H9 (cell line): ENCODE measurements at regions not wholly inside any gene's neighbourhood (a gene's known extent, or its start where the extent isn't known, plus 50 kb on each side); places are given as distances from the start of the nearest gene placed in this dataset.

Experiments
- DNase-seq: peaks from one replicate; pipeline ENCODE4 v3.0.0-alpha.2; 2017
- H2AFZ ChIP-seq: one replicate; pipeline ENCODE4 v1.6.1; 2013; ENCODE audit warnings: mild to moderate bottlenecking, low read length, control low read depth, moderate library complexity
- H2AK5ac ChIP-seq: 2 replicates; pipeline ENCODE4 v1.6.1; 2013; ENCODE audit warnings: low read length, control low read depth, mixed read lengths; ENCODE audit not compliant: insufficient read length
- H2BK120ac ChIP-seq: one replicate; pipeline ENCODE4 v1.6.1; 2013; ENCODE audit warnings: low read depth, mild to moderate bottlenecking, low read length, control low read depth, inconsistent platforms; ENCODE audit not compliant: poor library complexity, severe bottlenecking
- H2BK12ac ChIP-seq: 2 replicates; pipeline ENCODE4 v1.6.1; 2013; ENCODE audit warnings: low read length, control low read depth, mixed read lengths, low read depth; ENCODE audit not compliant: insufficient read length
- H2BK15ac ChIP-seq: 2 replicates; pipeline ENCODE4 v1.6.1; 2013; ENCODE audit warnings: low read depth, low read length, control low read depth
- H2BK20ac ChIP-seq: one replicate; pipeline ENCODE4 v1.6.1; 2013; ENCODE audit warnings: low read depth, mild to moderate bottlenecking, low read length, control low read depth, inconsistent platforms; ENCODE audit not compliant: poor library complexity, severe bottlenecking
- H2BK5ac ChIP-seq: 2 replicates; pipeline ENCODE4 v1.6.1; 2013; ENCODE audit warnings: low read length, control low read depth, mixed read lengths; ENCODE audit not compliant: insufficient read length
- H3K14ac ChIP-seq: 2 replicates; pipeline ENCODE4 v1.6.1; 2013; ENCODE audit warnings: low read length, control low read depth; ENCODE audit not compliant: insufficient read depth
- H3K18ac ChIP-seq: 2 replicates; pipeline ENCODE4 v1.6.1; 2013; ENCODE audit warnings: low read depth, mild to moderate bottlenecking, mixed read lengths, low read length, control low read depth; ENCODE audit not compliant: insufficient read length
- H3K23ac ChIP-seq: 2 replicates; pipeline ENCODE4 v1.6.1; 2013; ENCODE audit warnings: low read length, control low read depth, mixed read lengths, low read depth; ENCODE audit not compliant: insufficient read length
- H3K23me2 ChIP-seq: 2 replicates; pipeline ENCODE4 v1.6.1; 2013; ENCODE audit warnings: low read depth, mild to moderate bottlenecking, mixed read lengths, low read length, control low read depth; ENCODE audit not compliant: insufficient read length, poor library complexity, severe bottlenecking
- H3K27ac ChIP-seq: 2 replicates; pipeline ENCODE4 v1.5.1; 2013; ENCODE audit warnings: low read length, control low read depth, mixed read lengths, low read depth; ENCODE audit not compliant: insufficient read length
- H3K27me3 ChIP-seq: 2 replicates; pipeline ENCODE4 v1.6.1; 2013; ENCODE audit warnings: low read length, control low read depth, inconsistent platforms; ENCODE audit not compliant: insufficient read depth
- H3K4ac ChIP-seq: 2 replicates; pipeline ENCODE4 v1.6.1; 2013; ENCODE audit warnings: low read depth, mild to moderate bottlenecking, control low read depth, inconsistent platforms, low read length, moderate library complexity
- H3K4me1 ChIP-seq: 2 replicates; pipeline ENCODE4 v1.6.1; 2013; ENCODE audit warnings: low read length, control low read depth, inconsistent platforms; ENCODE audit not compliant: insufficient read depth
- H3K4me2 ChIP-seq: 2 replicates; pipeline ENCODE4 v1.6.1; 2013; ENCODE audit warnings: low read length, control low read depth, mixed read lengths; ENCODE audit not compliant: insufficient read length, insufficient read depth
- H3K56ac ChIP-seq: 2 replicates; pipeline ENCODE4 v1.6.1; 2013; ENCODE audit warnings: low read depth, mild to moderate bottlenecking, mixed read lengths, low read length, control low read depth; ENCODE audit not compliant: insufficient read length
- H3K79me1 ChIP-seq: 2 replicates; pipeline ENCODE4 v1.6.1; 2013; ENCODE audit warnings: low read depth, mild to moderate bottlenecking, moderate library complexity, low read length, control low read depth, inconsistent platforms; ENCODE audit not compliant: insufficient read depth, poor library complexity, severe bottlenecking
- H3K79me2 ChIP-seq: 2 replicates; pipeline ENCODE4 v1.6.1; 2013; ENCODE audit warnings: low read length, control low read depth, inconsistent platforms; ENCODE audit not compliant: insufficient read depth
- H3K9ac ChIP-seq: 2 replicates; pipeline ENCODE4 v1.6.1; 2013; ENCODE audit warnings: low read length, control low read depth, mixed read lengths; ENCODE audit not compliant: insufficient read length; ENCODE audit errors: extremely low read depth
- H3K9me3 ChIP-seq: one replicate; pipeline ENCODE4 v1.6.1; 2013; ENCODE audit warnings: low read depth, low read length, inconsistent platforms; ENCODE audit not compliant: control insufficient read depth
- H3T11ph ChIP-seq: one replicate; pipeline ENCODE4 v1.6.1; 2013; ENCODE audit warnings: mild to moderate bottlenecking, low read length, control low read depth, inconsistent platforms
- H4K20me1 ChIP-seq: one replicate; pipeline ENCODE4 v1.6.1; 2013; ENCODE audit not compliant: control insufficient read depth, insufficient read length, insufficient read depth
- H4K5ac ChIP-seq: 2 replicates; pipeline ENCODE4 v1.6.1; 2013; ENCODE audit warnings: low read depth, mild to moderate bottlenecking, mixed read lengths, low read length, control low read depth; ENCODE audit not compliant: insufficient read length
- H4K8ac ChIP-seq: replicated peaks from 2 replicates; pipeline ENCODE4 v1.6.1; 2013; ENCODE audit warnings: low read length, control low read depth, mixed read lengths, low read depth; ENCODE audit not compliant: insufficient read length
- H4K91ac ChIP-seq: 2 replicates; pipeline ENCODE4 v1.6.1; 2013; ENCODE audit warnings: low read depth, mild to moderate bottlenecking, moderate library complexity, mixed read lengths, low read length, control low read depth; ENCODE audit not compliant: insufficient read length
- H3K27ac Mint-ChIP-seq, 3 experiments: 2 replicates in 2 of 3; 3 replicates in 1 of 3; pipeline ENCODE4 v1.8.0; 2020 to 2021; ENCODE audit warnings: mixed read lengths in 3 of 3, mild to moderate bottlenecking in 1 of 3, moderate library complexity in 1 of 3
- H3K27me3 Mint-ChIP-seq: 2 replicates; pipeline ENCODE4 v1.8.0; 2021; ENCODE audit warnings: low read depth, mild to moderate bottlenecking, moderate library complexity, mixed read lengths
- H3K36me3 Mint-ChIP-seq, 3 experiments: 2 replicates in 2 of 3; 3 replicates in 1 of 3; pipeline ENCODE4 v1.8.0; 2020 to 2021; ENCODE audit warnings: low read depth in 3 of 3, mixed read lengths in 3 of 3; ENCODE audit not compliant: insufficient read depth in 1 of 3
- H3K4me1 Mint-ChIP-seq, 2 experiments: 2 replicates each; pipeline ENCODE4 v1.8.0; 2020; ENCODE audit warnings: mixed read lengths in 2 of 2
- H3K4me3 Mint-ChIP-seq, 2 experiments: 2 replicates in 1 of 2; 3 replicates in 1 of 2; pipeline ENCODE4 v1.8.0; 2020 to 2021; ENCODE audit warnings: mild to moderate bottlenecking in 2 of 2, mixed read lengths in 2 of 2, moderate library complexity in 1 of 2
- H3K9me3 Mint-ChIP-seq, 2 experiments: 2 replicates in 1 of 2; 3 replicates in 1 of 2; pipeline ENCODE4 v1.8.0; 2020; ENCODE audit warnings: mild to moderate bottlenecking in 2 of 2, mixed read lengths in 2 of 2, moderate library complexity in 1 of 2
- WGBS: extraction: QIAGEN DNeasy Blood & Tissue Kit; methylation state at CpG from one replicate; pipeline ENCODE4 v1.1.7; 2013; ENCODE audit warnings: missing lambda C conversion rate, low lambda C conversion rate, mixed read lengths; ENCODE audit not compliant: insufficient read length; ENCODE audit errors: extremely low coverage; 5-methylcytosine and 5-hydroxymethylcytosine counted together
- TF ChIP-seq, protein P1 (sequence below): fragments of 200-600 bp; sonication (generic); conservative IDR thresholded peaks from 3 replicates; pipeline ENCODE4 v1.8.0; 2021; ENCODE audit warnings: antibody characterized with exemption, mild to moderate bottlenecking

DNA sequence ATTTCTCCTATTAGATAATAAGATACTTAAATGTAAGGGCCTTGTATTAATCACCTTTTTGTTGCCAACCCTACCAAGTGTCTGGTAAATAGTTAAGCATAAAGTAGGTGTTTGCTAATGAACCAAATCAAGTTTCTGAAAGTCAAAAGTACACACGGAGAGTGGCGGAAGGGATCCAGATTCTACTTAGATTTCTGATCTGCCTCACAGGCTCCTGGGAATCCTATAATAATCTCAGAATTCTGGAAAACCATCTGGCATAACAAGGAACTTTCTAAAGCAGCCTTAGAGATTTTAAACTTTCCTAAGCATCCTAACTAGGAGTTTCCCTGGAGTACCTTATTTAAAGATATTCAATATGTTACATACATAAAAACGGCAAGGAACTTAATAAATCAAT is 363.2 kb upstream of the SMC2 start:
- H3K4me3 Mint-ChIP-seq: no peak overlapping the region
- H3K56ac ChIP-seq: no peak overlapping the region
- H2BK12ac ChIP-seq: no peak overlapping the region
- H3K9ac ChIP-seq: no peak overlapping the region
- no peaks in the 10 kb centered on the region for H3K23me2 ChIP-seq
- no peak overlapping the region for H3K18ac ChIP-seq
- H3K27me3 Mint-ChIP-seq: no peaks in the 10 kb centered on the region
- no peak overlapping the region for H3K4me2 ChIP-seq
- DNase-seq: no peak
- H3K4me1 ChIP-seq: no peaks in the 10 kb centered on the region
- no peak overlapping the region for H4K8ac ChIP-seq
- H3K23ac ChIP-seq: no peak overlapping the region
- H3T11ph ChIP-seq: no peak overlapping the region
- H2AFZ ChIP-seq: no peak overlapping the region
- no peaks in the 10 kb centered on the region for H3K79me2 ChIP-seq
- TF ChIP-seq, protein P1, sequence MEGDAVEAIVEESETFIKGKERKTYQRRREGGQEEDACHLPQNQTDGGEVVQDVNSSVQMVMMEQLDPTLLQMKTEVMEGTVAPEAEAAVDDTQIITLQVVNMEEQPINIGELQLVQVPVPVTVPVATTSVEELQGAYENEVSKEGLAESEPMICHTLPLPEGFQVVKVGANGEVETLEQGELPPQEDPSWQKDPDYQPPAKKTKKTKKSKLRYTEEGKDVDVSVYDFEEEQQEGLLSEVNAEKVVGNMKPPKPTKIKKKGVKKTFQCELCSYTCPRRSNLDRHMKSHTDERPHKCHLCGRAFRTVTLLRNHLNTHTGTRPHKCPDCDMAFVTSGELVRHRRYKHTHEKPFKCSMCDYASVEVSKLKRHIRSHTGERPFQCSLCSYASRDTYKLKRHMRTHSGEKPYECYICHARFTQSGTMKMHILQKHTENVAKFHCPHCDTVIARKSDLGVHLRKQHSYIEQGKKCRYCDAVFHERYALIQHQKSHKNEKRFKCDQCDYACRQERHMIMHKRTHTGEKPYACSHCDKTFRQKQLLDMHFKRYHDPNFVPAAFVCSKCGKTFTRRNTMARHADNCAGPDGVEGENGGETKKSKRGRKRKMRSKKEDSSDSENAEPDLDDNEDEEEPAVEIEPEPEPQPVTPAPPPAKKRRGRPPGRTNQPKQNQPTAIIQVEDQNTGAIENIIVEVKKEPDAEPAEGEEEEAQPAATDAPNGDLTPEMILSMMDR: no peak
- no peak overlapping the region for H3K27ac ChIP-seq
- H3K4ac ChIP-seq: no peak overlapping the region
- no peaks in the 10 kb centered on the region for H3K36me3 Mint-ChIP-seq
- no peaks in the 10 kb centered on the region for H3K79me1 ChIP-seq
- no peaks in the 10 kb centered on the region for H3K9me3 ChIP-seq
- no peaks in the 10 kb centered on the region for H3K27me3 ChIP-seq
- no peaks in the 10 kb centered on the region for H4K20me1 ChIP-seq
- no CpG with 5 or more reads among the region's 3 CpGs for WGBS
- no peaks in the 10 kb centered on the region; a peak in 1 of 5 replicates for H3K9me3 Mint-ChIP-seq
- no peak overlapping the region for H2AK5ac ChIP-seq
- no peak overlapping the region for H2BK120ac ChIP-seq
- H2BK15ac ChIP-seq: no peak overlapping the region
- no peak overlapping the region for H3K14ac ChIP-seq
- no peak overlapping the region for H2BK20ac ChIP-seq
- peaks cover 2 to 10% of the 10 kb centered on the region in 2 experiments for H3K4me1 Mint-ChIP-seq
- H4K91ac ChIP-seq: no peak overlapping the region
- no peak overlapping the region for H4K5ac ChIP-seq
- no peak overlapping the region for H3K27ac Mint-ChIP-seq
- no peak overlapping the region for H2BK5ac ChIP-seq
